ENCODE measurements at regions not wholly inside any gene's neighbourhood (a gene's known extent, or its start where the extent isn't known, plus 50 kb on each side); places are given as distances from the start of the nearest gene placed in this dataset.

GRCh38 chr7:25392588-25393338 is 164.5 kb upstream of the NPVF start:
- no peak for DNase-seq (ENCODE audit: low spot score)

GRCh38 chr7:25395976-25396375 is 167.7 kb upstream of the NPVF start:
- DNase-seq (ENCODE audit: low spot score), result no peak

GRCh38 chr7:25396668-25397067 is 168.4 kb upstream of the NPVF start:
- no peak for DNase-seq (ENCODE audit: low spot score)

- no peak for DNase-seq (ENCODE audit: low spot score)
Observed at GRCh38 chr7:25398418-25398817, 170.1 kb upstream of the NPVF start.

- no peak for DNase-seq (ENCODE audit: low spot score)
Observed at GRCh38 chr7:25399000-25399750, 170.9 kb upstream of the NPVF start.

GRCh38 chr7:25402532-25402931 is 174.2 kb upstream of the NPVF start:
- no peak for DNase-seq (ENCODE audit: low spot score)

- no peak for DNase-seq (ENCODE audit: low spot score)
Observed at GRCh38 chr7:25405736-25406135, 177.4 kb upstream of the NPVF start.

GRCh38 chr7:25407053-25407452 is 178.8 kb upstream of the NPVF start:
- no peak for DNase-seq (ENCODE audit: low spot score)

- no peak for DNase-seq (ENCODE audit: low spot score)
Observed at GRCh38 chr7:25408012-25408687, 179.9 kb upstream of the NPVF start.

GRCh38 chr7:25408876-25409275 is 180.6 kb upstream of the NPVF start:
- no peak for DNase-seq (ENCODE audit: low spot score)

GRCh38 chr7:25409897-25410636 is 181.8 kb upstream of the NPVF start:
- DNase-seq (ENCODE audit: low spot score), result no peak

GRCh38 chr7:25420771-25421170 is 192.5 kb upstream of the NPVF start:
- DNase-seq (ENCODE audit: low spot score), result no peak

- no peak for DNase-seq (ENCODE audit: low spot score)
Observed at GRCh38 chr7:25424113-25424512, 195.8 kb upstream of the NPVF start.

GRCh38 chr7:25424855-25425254 is 196.6 kb upstream of the NPVF start:
- no peak for DNase-seq (ENCODE audit: low spot score)

- DNase-seq (ENCODE audit: low spot score), result no peak
Observed at GRCh38 chr7:25427721-25428120, 199.4 kb upstream of the NPVF start.

- no peak for DNase-seq (ENCODE audit: low spot score)
Observed at GRCh38 chr7:25429731-25430130, 201.4 kb upstream of the NPVF start.

GRCh38 chr7:25430200-25430931 is 202.1 kb upstream of the NPVF start:
- DNase-seq (ENCODE audit: low spot score), result no peak

- DNase-seq (ENCODE audit: low spot score), result no peak
Observed at GRCh38 chr7:25431956-25432450, 203.7 kb upstream of the NPVF start.

GRCh38 chr7:25432807-25433206 is 204.5 kb upstream of the NPVF start:
- DNase-seq (ENCODE audit: low spot score), result no peak

GRCh38 chr7:25436413-25436812 is 208.1 kb upstream of the NPVF start:
- DNase-seq (ENCODE audit: low spot score), result no peak

GRCh38 chr7:25437308-25437707 is 209.0 kb upstream of the NPVF start:
- DNase-seq (ENCODE audit: low spot score), result no peak
